HG03558 (cell line): ENCODE measurements at regions not wholly inside any gene's neighbourhood (a gene's known extent, or its start where the extent isn't known, plus 50 kb on each side); places are given as distances from the start of the nearest gene placed in this dataset.

ENCODE experiments used
- ATAC-seq: cut with Tn5 transposase; IDR thresholded peaks from one replicate; pipeline ENCODE4 v1.9.1; 2021; ENCODE audit warnings: moderate number of reproducible peaks; ENCODE audit not compliant: unreplicated experiment; ENCODE audit errors: extremely low read depth

DNA sequence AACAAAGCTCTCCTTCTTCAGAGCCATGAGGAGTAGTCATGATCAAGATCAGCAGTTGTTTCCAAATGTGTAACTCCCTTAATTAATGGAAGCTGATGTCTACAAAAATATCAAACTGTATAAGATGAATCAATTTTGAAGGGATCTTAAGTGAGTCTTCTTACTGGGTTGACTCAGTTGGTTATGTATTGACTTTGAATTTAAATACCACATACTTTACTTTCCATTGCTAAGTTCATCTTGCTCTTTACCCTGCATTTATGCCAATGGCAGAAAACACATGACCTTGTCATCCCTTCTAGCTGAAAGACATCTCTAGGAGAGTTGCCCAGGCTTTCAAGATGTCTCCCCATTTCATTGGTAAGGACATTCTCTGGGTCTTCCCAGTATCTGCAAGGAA lies 123.2 kb upstream of the STMND1 start:
- no peak for ATAC-seq

DNA sequence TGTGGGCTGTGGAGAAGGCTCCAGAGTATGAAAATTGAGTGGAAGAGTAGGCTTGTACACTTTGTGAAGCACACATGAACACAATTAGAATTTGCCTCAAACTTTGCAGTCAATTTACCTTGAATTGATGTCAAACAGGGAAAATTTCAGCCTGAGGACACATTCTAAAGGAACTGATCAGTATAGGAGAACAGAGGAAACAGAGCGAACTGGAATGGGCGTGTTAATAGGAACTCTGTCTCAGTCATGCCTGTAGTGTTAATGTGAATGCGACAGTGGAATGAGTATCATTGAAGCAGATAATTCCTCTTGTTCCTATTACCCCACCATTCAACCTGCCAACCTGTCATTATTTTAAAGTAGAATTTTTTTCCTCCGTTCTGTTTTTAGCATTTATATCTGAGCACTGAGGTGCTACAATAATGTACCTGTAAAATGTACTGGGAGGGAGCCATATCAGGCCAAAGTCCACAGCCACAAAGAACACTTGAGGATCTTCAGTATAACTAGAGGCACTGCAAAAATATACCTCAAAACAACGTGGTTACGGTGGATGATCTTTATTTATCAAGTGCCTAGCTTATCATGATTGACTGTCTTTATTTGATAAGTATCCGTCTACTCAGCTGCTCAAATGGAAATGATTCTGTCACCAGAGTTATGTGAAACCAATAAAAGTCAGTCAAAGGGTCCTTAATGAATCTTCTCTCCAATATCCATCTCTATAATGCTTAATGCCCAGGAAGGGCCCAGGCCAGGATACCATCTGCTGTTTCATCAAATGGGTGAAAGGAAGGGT lies 125.3 kb upstream of the STMND1 start:
- ATAC-seq, result no peak

DNA sequence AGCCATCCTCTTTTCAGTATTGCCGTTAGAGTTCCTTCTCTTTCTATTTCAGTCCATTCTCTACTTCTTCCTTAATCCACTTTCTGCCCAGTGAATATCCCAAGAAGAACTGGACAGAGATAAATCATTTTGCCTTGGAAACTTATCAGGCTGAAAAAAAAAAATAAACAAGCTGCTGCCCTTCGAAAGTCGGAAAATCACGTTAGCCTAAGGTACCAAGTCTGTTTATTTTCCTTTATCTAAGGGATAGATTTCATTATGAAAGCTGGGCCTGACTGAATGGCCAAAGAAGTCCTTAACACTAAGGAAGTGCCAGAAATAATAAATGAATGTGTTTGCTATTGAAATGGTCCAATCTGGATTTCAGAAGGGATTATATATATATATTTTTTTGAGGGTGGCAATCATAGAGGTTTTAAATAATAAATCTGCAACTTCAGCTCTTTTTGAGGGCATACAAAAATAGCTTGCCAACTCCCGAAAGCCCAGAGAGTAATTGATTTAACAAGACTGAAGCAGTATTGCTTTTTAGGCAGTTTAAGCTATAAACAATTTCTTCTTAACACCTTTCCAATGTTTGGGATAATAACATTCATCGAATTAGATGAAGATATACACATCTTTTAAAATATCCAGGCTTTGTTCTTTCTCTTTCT lies 127.0 kb upstream of the STMND1 start:
- ATAC-seq, result no peak

DNA sequence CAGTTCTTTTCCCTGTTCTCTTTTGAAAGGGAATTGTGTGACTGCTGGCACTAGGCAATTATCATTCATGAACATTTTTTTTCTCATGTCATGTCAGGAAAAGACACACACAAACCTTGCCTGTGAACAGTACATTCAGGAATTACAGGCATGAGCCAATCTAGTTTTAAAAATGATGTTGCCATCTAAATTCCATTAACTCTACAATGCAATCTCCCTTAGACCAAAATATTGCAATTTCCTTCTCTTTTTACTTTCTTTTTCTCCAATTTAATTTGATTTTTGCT lies 127.5 kb upstream of the STMND1 start:
- ATAC-seq, result no peak

DNA sequence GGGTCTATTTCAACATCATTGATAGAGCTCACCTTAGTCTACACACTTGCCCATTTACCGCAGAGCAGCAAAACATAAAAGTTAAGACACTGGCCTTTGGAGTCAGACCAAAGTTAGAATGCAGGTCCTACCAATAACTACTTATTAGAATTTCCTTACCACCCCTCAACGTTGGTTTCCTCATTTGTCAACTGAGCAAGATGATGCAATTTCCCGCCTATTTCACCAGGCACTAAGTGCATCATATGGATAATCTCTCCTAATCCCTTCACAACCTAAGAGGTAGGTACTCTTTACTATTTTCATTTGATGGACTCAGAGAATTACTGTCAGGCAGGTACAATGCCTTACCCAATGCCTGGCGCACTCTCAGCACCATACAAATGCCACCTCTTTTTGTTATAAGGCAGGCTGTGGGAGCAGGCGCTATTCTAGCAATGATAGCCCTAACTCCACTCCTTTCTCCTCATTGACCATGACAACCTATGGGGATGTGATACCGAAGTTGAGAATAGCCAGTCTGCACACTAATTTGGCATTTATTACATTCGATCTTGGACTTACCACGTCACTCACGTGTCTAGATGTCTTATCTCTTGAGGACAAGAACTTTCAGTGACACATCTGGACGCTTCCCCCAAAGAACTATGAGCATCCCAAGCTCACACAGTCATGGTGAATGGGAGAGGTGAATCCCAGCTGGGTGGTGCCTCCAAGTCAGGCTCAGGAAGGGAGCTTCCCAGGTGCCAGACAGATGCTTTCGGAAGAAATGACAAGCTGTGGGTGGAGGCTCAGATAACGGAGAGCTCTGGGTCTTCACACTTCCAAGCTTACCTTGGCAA lies 128.1 kb upstream of the STMND1 start:
- ATAC-seq, result no peak

DNA sequence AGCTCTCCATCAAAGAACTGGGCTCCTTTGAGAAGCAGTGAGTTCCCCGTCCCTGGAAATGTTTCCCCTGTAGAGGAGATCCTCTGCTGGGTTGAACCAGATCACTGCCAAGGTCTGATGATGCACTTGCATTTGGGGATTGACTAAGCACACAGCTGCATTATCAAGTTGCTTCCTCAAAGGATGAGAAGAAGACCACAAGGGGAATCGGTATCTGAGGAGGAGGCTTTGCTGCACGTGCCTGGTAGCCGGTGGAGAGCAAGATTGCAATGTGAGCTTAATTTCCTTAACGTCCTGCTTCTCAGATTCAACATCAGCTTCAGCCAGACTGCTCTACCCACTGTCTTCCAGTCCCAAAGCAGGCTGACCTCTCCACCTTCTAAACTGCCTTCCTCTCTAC lies 128.8 kb upstream of the STMND1 start:
- ATAC-seq, result no peak

DNA sequence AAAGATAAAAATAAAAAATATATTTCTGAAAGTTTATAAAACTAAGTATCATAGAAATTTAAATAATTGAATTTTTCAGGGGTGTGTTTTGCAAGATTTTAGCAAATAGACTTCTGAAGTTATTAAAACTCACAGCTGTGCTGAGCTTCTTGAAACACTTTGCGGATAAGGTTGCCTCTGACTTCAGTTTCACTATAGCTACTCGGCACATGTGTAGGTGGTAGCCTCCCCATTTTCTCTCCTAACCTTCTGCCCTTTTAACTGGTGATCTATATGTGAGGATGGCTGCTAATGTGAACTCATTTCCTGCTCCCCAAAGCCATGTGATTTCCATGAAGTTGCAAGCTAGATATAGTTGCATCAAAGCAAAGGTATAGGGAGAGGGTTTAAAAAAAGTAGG lies 129.3 kb upstream of the STMND1 start:
- no peak for ATAC-seq

DNA sequence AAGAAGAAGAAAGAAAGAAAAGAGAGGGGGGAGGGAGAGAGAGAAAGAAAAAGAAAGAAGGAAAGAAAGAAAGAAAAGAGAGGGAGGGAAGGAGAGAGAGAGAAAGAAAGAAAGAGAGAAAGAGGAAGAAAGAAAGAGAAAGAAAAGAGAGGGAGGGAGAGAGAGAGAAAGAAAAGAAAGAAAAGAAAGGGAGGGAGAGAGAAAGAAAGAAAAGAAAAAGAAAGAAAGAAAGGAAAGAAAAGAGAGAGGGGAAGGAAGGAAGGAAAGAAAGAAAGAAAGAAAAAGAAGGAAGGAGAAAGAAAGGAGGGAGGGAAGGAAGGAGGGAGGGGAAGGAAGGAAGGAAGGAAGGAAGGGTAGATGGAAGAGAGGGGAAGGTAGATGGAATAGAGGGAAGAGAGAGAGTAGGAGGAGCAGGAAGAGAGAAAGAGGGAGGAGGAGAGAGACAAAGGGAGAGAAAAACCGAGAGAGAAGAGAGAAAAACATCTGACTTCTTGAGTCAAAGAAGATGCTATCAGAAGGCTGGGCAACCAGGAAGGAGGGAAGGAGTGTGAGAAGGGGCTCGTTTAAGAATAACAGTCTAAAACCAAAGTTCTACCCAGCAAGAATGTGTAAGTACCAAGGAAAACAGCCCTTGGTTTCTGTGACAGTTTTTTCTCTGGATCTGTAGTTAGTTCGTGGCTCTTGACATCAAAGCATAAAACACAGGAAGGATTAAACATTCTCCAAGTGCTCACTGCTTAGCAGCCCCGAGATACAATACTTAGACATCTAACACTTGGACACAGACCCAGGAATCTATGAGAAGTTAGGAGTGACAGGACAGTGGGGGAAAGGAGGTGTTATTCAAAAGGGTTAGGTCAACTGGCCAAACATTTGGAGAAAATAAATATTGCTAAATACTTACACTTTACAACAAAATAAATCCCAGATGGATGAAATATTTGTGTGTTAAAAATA lies 131.9 kb upstream of the STMND1 start:
- ATAC-seq, result no peak

DNA sequence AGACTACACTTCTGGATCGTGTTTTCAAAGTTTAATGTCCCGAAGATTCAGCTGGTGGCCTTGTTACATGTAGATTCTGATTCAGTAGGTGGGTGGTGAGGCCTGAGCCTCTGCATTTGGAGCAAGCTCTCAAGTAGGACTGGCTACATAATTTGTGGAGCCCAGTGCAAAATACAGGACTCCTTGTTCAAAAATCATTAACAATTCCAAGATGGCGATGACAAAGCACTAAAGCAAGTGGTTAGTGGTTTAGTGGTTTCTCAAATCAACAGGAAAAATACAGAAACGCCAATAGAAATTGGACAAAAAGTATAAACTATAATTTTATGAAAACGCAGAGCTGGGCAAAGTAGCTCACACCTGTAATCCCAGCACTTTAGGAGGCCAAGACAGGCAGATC lies 133.7 kb upstream of the STMND1 start:
- no peak for ATAC-seq

DNA sequence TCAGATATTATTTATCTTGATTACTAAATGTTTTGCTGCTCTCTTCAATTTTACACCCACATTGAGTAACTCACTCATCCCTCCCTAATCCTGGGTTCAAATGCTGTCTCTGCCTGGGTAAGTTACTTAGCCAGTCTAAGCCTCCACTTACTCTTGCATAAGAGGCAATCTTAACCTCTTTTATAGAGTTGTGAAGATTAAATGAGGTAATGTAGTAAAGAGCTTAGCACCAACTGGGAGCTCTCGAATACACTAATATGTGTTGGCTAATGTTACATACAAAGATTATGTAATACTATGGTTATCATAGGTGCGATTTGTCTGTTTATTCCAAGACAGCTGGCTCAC lies 134.4 kb upstream of the STMND1 start:
- ATAC-seq, result no peak

DNA sequence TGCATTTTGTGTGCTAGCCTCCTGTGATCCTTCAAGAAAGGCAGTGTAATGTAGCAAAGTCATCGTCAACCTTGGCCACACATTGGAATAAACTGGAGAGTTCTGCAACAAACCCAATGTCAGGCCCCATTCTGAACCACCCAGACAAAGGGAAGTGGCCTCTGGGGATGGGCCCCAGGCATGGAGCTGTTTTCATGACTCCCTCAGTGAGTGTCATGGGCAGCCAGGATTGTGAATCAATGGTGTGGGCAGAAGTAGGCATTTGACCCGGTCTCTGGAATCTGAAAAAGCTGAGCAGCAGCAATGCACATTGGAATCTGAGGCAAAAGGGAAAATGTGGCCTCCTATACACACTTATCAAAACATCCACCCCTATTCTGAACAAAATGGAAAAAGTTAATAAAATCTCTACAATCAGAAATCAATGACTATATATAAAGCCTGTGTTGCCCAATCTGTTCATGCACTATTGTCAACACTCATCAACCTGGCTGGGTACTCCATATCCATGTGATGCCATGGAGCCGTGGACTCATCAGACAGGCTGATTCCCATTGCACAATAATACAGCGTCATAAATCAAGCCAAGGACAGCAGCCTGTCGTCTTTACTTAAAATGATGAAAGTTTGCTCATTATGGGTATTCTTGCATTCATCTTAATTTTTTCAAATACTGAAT lies 134.9 kb upstream of the STMND1 start:
- ATAC-seq, result no peak

DNA sequence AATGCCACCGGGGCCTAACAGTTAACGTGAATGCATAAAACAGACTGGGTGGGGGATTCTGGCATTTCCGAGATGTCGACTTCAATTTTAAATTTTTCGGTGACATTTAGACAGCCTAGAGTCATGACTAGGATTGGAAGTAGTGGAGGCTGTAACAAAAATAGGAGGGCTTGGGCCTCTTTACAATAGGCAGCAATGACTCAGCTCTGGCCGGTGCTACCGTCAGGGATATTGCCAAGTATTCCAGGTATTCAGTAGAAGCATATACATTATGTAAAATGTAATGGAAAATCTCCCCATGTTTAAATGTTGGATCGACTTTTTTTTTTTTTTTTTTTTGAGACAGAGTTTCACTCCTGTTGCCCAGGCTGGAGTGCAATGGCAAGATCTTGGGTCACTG lies 136.2 kb upstream of the STMND1 start:
- ATAC-seq, result no peak

DNA sequence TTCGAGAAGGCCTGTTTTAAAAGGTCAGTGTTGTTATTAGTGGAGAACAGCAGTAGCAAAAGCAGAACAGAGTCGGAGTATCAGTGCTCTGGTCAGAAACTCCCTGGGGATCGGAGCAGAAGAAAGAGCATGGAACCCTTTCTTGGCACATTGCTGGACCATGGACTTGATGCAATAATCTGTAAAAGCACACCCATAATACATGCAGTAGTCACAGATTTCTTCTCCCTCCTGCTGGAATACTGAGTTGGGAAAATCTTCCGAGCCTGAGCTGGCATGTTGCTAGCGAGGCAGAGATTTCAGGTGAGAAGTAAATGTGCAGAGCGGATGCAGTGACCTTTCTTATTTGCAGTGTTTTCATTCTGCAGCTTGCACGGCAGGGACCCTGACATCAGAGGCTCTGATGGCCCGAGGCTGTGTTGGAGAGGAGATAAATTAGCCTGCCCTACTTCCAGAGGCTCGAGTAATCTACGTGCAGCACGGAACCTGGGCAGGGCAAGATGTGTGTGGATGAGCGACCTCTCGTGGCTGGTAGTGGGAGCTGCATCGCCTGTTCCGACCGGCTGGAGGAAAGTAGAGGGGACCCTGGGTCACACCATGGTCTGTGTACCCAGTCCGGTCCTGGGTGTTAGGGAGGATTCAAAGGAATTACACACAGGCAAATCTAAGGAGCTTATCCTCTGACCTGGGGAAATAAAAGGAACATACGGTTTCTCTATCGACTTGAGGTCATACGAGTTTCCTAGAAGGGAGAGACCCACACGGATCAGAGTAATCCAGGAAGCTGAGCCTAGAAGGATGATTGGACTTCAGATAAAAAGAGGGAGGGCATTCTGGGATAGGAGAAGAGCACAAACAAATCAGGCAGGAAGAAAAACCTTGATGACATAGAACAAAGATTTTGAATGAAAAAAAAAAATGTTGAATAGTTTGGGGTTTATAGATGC lies 137.0 kb upstream of the STMND1 start:
- no peak for ATAC-seq

DNA sequence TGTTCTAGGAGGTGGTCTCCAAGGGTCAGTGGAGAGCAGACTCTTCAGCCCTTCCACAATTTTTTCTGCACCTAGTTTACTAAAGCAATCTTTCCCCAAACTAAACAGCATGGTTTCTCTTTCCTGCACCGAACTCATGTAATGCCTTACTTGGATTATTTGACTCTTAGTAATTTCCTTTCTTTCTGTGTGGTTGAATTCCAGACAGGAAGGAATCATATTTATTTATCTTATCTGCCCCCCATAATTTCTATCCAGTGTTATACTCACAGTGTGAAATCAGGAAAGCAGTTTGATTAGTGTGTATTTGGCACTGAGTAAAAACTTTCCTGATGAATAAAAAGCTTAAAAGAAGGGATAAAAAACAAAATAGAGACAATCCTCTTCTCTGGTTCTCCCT lies 140.3 kb upstream of the STMND1 start:
- ATAC-seq, result no peak

DNA sequence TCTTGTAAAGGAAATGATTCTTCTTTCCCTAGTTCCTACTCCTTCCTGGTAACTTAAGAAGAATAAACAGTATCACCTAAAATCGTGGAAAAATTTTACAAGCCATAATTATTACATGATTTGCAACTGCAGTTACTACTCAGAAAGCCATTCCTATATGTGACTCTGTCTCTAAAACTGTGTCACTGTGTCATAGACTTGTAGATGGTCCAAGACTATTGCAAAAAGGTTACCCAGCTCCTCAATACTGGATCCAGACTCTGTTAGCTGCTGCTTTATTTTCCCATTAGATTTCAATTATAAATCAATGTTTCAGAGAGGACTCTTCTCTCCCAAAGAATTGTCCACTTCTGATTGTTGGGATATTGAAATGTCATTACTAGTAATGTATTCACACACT lies 142.1 kb upstream of the STMND1 start:
- ATAC-seq, result no peak

DNA sequence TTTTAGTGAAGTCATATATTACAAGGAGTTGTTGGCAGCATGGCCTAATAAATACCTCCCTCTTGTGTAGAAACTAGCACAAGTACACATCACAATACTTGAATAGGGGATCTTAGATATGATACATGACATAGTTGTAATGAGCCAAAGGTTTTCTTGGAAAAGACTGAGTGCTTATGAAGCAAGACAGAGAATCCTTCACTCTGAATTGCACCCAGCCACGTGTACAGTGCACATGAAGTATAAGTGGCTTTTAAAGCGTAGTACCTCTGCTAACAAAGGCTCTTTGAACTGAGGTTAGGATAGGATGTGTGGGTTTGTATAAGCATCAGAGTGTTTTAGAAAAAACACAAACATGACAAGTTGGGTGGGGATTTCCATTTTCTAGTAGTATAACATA lies 145.5 kb upstream of the STMND1 start:
- no peak for ATAC-seq

DNA sequence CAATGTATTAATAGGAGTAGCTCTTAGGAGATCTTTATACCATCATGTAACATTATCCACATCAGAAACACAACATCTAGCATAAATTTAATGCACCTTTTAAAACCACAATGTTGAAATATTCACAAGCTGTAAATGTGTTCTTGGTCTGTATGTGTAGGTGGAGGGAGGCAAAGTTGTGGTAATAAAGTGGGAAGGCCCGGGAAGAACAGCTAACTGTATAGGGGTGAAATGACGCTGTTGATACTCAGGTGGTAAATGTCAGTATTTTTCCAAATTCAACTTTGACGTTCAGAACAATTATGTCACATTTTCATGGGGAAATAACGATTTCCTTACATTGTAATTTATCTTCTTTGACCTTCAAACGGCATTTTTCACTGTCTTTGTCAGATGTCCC lies 146.0 kb upstream of the STMND1 start:
- ATAC-seq, result no peak

DNA sequence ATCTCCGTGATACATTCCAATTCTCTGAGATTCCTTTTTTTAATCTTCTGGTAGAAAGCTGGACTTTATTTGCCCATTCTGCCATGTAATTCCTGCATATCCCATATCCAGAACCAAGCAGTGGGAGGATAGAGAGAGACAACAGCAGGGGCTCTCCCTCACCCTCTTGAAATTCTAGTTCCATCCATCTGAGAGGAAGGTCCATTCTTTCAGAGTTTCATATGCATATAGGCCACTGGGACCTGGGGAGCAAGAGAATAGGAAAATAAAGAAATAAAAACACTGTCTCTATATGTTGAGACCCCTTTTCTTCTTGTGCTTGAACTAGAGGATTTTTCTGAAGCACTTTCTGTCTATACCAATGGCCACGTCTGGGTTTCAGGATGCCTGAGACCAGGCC lies 147.9 kb upstream of the STMND1 start:
- ATAC-seq, result no peak

DNA sequence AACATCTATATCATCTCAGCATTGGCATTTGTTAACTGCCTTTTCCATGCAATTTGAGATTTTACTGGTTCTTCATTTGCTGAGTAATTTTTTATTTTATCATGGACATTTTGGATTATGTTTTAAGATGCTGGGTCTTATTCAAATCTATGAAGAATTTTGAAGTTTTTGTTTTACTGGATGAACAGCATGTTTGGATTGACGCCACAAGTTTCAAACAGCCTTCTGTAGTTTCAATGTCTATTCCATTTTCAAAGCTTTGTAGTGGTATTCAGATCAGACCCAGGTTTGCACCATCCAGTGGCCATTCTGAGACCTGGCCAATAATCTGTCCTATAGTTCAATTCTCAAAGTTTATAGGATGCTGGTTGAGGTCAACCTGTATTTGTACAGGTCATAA lies 148.4 kb upstream of the STMND1 start:
- no peak for ATAC-seq
